GM12872 (cell line): ENCODE measurements at regions not wholly inside any gene's neighbourhood (a gene's known extent, or its start where the extent isn't known, plus 50 kb on each side); places are given as distances from the start of the nearest gene placed in this dataset.

Experiments used
- CTCF ChIP-seq: IDR thresholded peaks from 3 replicates; pipeline ENCODE4 v1.5.1; 2011; ENCODE audit warnings: low read depth, mild to moderate bottlenecking, low read length, moderate library complexity; ENCODE audit not compliant: insufficient read depth

GRCh38 chr2:133977405-133977804, 276.5 kb upstream of the MGAT5 start:
- no peak for TF ChIP-seq CTCF

GRCh38 chr2:133982256-133982655, 271.6 kb upstream of the MGAT5 start:
- TF ChIP-seq CTCF: no peak

GRCh38 chr2:133985563-133985962, 268.3 kb upstream of the MGAT5 start:
- TF ChIP-seq CTCF: no peak

GRCh38 chr2:133986081-133986837, 267.6 kb upstream of the MGAT5 start:
- TF ChIP-seq CTCF: no peak

- TF ChIP-seq CTCF: no peak
Measured at GRCh38 chr2:133986881-133987795, 266.7 kb upstream of the MGAT5 start.

GRCh38 chr2:133988316-133988891, 265.5 kb upstream of the MGAT5 start:
- no peak for TF ChIP-seq CTCF

- TF ChIP-seq CTCF: no peak
Measured at GRCh38 chr2:133991606-133992168, 262.2 kb upstream of the MGAT5 start.
